Kidney (tissue), 13 donors: ENCODE measurements at regions not wholly inside any gene's neighbourhood (a gene's known extent, or its start where the extent isn't known, plus 50 kb on each side); places are given as distances from the start of the nearest gene placed in this dataset.
A peak's percentile ranks its signal among the peaks of the same experiment; 100 is the strongest.

Experiments
- DNase-seq, 5 donors: peaks; one replicate each; pipeline ENCODE4 v3.0.0-alpha.2; 2013 to 2020
- FAIRE-seq: peaks from 2 replicates; lab custom pipeline; 2012; peaks lifted over from hg19 to GRCh38; lab: Jason Lieb, UNC
- H3K27ac ChIP-seq, 2 donors: one replicate each; pipeline ENCODE4 v1.7.0; 2013; ENCODE audit warnings: low read depth in 2 of 2, low read length in 2 of 2, inconsistent platforms in 1 of 2
- H3K27me3 ChIP-seq: one replicate; pipeline ENCODE4 v1.7.1; 2013; ENCODE audit warnings: low read length, inconsistent platforms; ENCODE audit not compliant: control insufficient read depth, insufficient read depth
- H3K36me3 ChIP-seq, 3 donors: one replicate each; pipeline versions ENCODE4 v1.7.0 to v1.7.1; 2013; ENCODE audit warnings: low read length in 3 of 3, control low read depth in 1 of 3, inconsistent platforms in 1 of 3; ENCODE audit not compliant: insufficient read depth in 3 of 3, control insufficient read depth in 2 of 3
- H3K4me1 ChIP-seq, 3 donors: one replicate each; pipeline versions ENCODE4 v1.7.0 to v1.7.1; 2013; ENCODE audit warnings: low read length in 3 of 3, inconsistent platforms in 1 of 3, low read depth in 1 of 3; ENCODE audit not compliant: control insufficient read depth in 2 of 3, insufficient read depth in 2 of 3
- H3K4me3 ChIP-seq, 3 donors: one replicate each; pipeline versions ENCODE4 v1.7.0 to v1.8.1; 2013; ENCODE audit warnings: low read length in 3 of 3, control low read depth in 1 of 3, inconsistent platforms in 1 of 3
- H3K9ac ChIP-seq, 3 donors: one replicate each; pipeline versions ENCODE4 v1.7.0 to v1.7.1; 2013; ENCODE audit warnings: low read length in 3 of 3, control low read depth in 1 of 3, inconsistent platforms in 1 of 3
- H3K9me3 ChIP-seq, 3 donors: one replicate each; pipeline versions ENCODE4 v1.7.0 to v1.7.1; 2013; ENCODE audit warnings: low read length in 3 of 3, control low read depth in 1 of 3, inconsistent platforms in 1 of 3; ENCODE audit not compliant: control insufficient read depth in 2 of 3, insufficient read depth in 1 of 3
- intact Hi-C: fragments of 100-400 bp; cut with DNase I; formaldehyde crosslinking; loops from one replicate; pipeline ENCODE4 v1.11.1; 2022
- TF ChIP-seq, protein P1 (sequence below): IDR thresholded peaks from 3 replicates; pipeline ENCODE4 v1.5.1; 2012; ENCODE audit warnings: mild to moderate bottlenecking, moderate library complexity, borderline replicate concordance; ENCODE audit not compliant: insufficient read depth; ENCODE audit errors: extremely low read depth
- donor health status: control.
- donor health status: control.
- donor health status: control.
- donor health status: control.
- donor health status: control.
- donor health status: DM: yes; HTN: yes; CAD: no.
- donor health status: Normal renal cell carcinoma (clear cell type).

DNA sequence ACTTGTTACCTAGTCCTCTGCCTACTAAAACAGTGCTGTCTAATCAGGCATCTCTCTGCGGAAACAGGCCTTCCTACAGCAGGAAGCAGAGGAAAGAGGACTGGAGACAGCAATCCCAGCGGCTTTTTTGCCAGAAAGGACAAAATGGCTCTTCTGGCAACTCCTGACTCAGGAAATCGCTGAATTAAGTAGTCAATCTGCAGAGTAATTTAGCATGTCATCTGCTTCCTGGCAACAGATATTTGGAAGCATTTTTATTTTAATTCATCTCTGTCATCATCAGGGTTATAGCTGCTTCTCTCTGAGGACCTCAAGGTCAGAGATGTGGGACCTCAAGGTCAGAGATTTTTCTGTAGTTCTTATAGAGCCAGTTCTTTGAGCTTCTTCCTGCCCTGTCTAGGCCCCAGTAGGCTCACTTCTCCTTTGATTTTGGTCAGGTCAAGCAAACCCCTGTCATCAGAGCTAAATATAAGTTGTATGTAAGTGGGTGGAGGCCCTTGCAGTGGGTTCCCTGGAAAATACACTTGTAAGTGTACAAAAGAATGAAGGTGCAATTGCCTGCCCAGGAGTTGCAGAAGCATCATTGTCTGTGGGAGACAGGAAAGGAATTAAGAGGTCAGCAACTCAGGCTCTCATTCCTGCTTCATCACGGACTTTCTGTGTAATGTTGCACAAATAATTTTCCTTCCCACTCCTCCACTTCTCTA is 229.4 kb downstream of the ALDH8A1 start:
- Histone ChIP-seq H3K9me3 (no peaks in the 10 kb centered on the region), H3K36me3 (no peaks in the 10 kb centered on the region), H3K27ac (no peak overlapping the region), H3K27me3 (no peaks in the 10 kb centered on the region), H3K4me3 (no peak overlapping the region), H3K9ac (no peak overlapping the region), H3K4me1 (peaks cover 10 to 36% (median 14%) of the 10 kb centered on the region in 3 donors)
- TF ChIP-seq, protein P1, sequence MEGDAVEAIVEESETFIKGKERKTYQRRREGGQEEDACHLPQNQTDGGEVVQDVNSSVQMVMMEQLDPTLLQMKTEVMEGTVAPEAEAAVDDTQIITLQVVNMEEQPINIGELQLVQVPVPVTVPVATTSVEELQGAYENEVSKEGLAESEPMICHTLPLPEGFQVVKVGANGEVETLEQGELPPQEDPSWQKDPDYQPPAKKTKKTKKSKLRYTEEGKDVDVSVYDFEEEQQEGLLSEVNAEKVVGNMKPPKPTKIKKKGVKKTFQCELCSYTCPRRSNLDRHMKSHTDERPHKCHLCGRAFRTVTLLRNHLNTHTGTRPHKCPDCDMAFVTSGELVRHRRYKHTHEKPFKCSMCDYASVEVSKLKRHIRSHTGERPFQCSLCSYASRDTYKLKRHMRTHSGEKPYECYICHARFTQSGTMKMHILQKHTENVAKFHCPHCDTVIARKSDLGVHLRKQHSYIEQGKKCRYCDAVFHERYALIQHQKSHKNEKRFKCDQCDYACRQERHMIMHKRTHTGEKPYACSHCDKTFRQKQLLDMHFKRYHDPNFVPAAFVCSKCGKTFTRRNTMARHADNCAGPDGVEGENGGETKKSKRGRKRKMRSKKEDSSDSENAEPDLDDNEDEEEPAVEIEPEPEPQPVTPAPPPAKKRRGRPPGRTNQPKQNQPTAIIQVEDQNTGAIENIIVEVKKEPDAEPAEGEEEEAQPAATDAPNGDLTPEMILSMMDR: no peak
- peak in 2 of 5 donors; percentile 24 to 68 for DNase-seq
- FAIRE-seq: peak; percentile 21
- intact Hi-C loops: no loop called here

DNA sequence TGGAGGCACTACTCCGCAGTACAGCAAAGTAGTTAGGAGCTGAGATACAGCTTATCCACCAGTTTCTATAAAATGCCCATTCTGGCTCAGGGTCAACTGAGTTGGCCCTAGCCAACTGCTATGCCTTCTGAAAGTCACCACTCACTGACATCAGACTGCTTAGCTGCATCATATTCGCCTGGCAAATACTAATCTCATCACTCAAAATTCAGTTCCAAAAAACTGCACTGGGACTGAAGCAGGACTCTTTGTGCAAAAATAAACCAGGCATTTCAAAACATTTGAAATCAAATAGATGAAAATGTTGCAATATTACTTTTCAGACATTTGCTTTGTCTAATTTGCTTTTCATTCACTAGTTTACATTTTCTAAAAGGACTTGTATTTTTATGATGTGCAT is 230.0 kb downstream of the ALDH8A1 start:
- no peaks in the 10 kb centered on the region for H3K36me3 ChIP-seq
- H3K27me3 ChIP-seq: no peaks in the 10 kb centered on the region
- TF ChIP-seq, protein P1: no peak
- H3K9ac ChIP-seq: no peak overlapping the region
- no peak overlapping the region for H3K27ac ChIP-seq
- H3K4me3 ChIP-seq: no peak overlapping the region
- intact Hi-C loops: no loop called here
- no peaks in the 10 kb centered on the region for H3K9me3 ChIP-seq
- H3K4me1 ChIP-seq: peaks cover 10 to 38% (median 14%) of the 10 kb centered on the region in 3 donors
- DNase-seq: no peak
- FAIRE-seq: no peak

DNA sequence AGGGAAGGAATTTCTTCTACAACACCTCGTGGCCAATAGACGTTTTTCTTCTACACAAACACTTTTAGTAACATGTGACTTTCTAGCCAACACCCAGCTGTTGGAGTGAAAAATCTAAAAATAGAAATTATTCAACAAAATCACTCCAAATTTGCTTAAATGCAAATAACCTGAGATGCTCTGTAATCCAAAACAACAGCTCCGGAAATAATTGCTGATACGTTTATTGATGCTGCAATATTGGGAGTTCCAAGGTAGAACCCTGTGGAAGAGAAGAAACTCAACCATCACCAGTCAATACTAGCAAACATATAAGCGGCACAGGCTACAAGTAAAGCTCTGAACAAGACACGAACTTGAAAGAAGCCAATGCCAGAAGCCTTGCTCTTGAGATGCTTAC is 230.6 kb downstream of the ALDH8A1 start:
- H3K27ac ChIP-seq: no peak overlapping the region
- H3K4me1 ChIP-seq: peaks cover 7 to 36% (median 11%) of the 10 kb centered on the region in 3 donors
- no peaks in the 10 kb centered on the region for H3K9me3 ChIP-seq
- no peak for FAIRE-seq
- TF ChIP-seq, protein P1: no peak
- intact Hi-C loops: no loop called here
- no peak overlapping the region for H3K4me3 ChIP-seq
- H3K36me3 ChIP-seq: no peaks in the 10 kb centered on the region
- H3K27me3 ChIP-seq: no peaks in the 10 kb centered on the region
- no peak for DNase-seq
- no peak overlapping the region for H3K9ac ChIP-seq
